SK-N-SH (cell line): ENCODE measurements at regions not wholly inside any gene's neighbourhood (a gene's known extent, or its start where the extent isn't known, plus 50 kb on each side); places are given as distances from the start of the nearest gene placed in this dataset.

ENCODE experiments used
- CTCF ChIA-PET: fragments of 300-600, 350-600 bp; formaldehyde crosslinking; extraction: SDS; loops from one replicate; lab custom pipeline; 2021; lab: Yijun Ruan, JAX
- POLR2A ChIA-PET: fragments of 350-600 bp; sonication (Branson Sonifier 250); formaldehyde crosslinking; extraction: SDS; loops from one replicate; lab custom pipeline; 2020; ENCODE audit warnings: antibody characterized with exemption, inconsistent platforms; lab: Yijun Ruan, JAX
- DNase-seq: peaks from one replicate; pipeline ENCODE4 v3.0.0; 2012
- H2AFZ ChIP-seq: fragments of 200-600 bp; sonication (generic); 2 replicates; pipeline ENCODE4 v1.8.1; 2016; ENCODE audit warnings: antibody characterized with exemption, mild to moderate bottlenecking, low read depth
- H3F3A ChIP-seq: fragments of 200-600 bp; sonication (generic); replicated peaks from 2 replicates; pipeline ENCODE3; 2016; ENCODE audit warnings: antibody characterized with exemption, mild to moderate bottlenecking; ENCODE audit not compliant: insufficient read depth
- H3K27ac ChIP-seq, 2 experiments: fragments of 200-500 bp in 1 of 2; fragments of 200-600 bp in 1 of 2; sonication (Bioruptor generic) in 1 of 2; sonication (generic), shearing (Covaris generic) in 1 of 2; 2 replicates each; pipeline versions ENCODE4 v1.5.1 to v1.6.1; 2014 to 2016; ENCODE audit warnings: low read depth in 2 of 2, inconsistent platforms in 1 of 2, low read length in 1 of 2, mild to moderate bottlenecking in 1 of 2, mixed read lengths in 1 of 2
- H3K27me3 ChIP-seq: fragments of 200-600 bp; sonication (generic), shearing (Covaris generic); 2 replicates; pipeline ENCODE4 v1.6.1; 2016; ENCODE audit warnings: mixed run types; ENCODE audit not compliant: insufficient read depth
- H3K36me3 ChIP-seq, 2 experiments: fragments of 200-500 bp in 1 of 2; fragments of 200-600 bp in 1 of 2; sonication (Bioruptor generic) in 1 of 2; sonication (generic) in 1 of 2; replicated peaks in 1 of 2; 2 replicates each; pipeline versions ENCODE3 to v1.5.1; 2014 to 2016; ENCODE audit warnings: low read length in 1 of 2, mild to moderate bottlenecking in 1 of 2; ENCODE audit not compliant: insufficient read depth in 2 of 2, control insufficient read depth in 1 of 2
- H3K4me1 ChIP-seq, 2 experiments: fragments of 200-500 bp in 1 of 2; fragments of 200-600 bp in 1 of 2; sonication (Bioruptor generic) in 1 of 2; sonication (generic), shearing (Covaris generic) in 1 of 2; 2 replicates each; pipeline versions ENCODE4 v1.5.1 to v1.6.1; 2014 to 2016; ENCODE audit warnings: low read depth in 1 of 2, low read length in 1 of 2, mixed run types in 1 of 2; ENCODE audit not compliant: insufficient read depth in 2 of 2, control insufficient read depth in 1 of 2
- H3K4me2 ChIP-seq: fragments of 200-600 bp; sonication (generic), shearing (Covaris generic); 2 replicates; pipeline ENCODE4 v1.6.1; 2017; ENCODE audit warnings: mixed run types
- H3K4me3 ChIP-seq, 2 experiments: fragments of 200-500 bp in 1 of 2; fragments of 200-600 bp in 1 of 2; sonication (Bioruptor generic) in 1 of 2; sonication (generic), shearing (Covaris generic) in 1 of 2; 2 replicates each; pipeline versions ENCODE4 v1.5.1 to v1.8.1; 2014 to 2016; ENCODE audit warnings: low read depth in 2 of 2, inconsistent platforms in 1 of 2, low read length in 1 of 2, mild to moderate bottlenecking in 1 of 2, mixed read lengths in 1 of 2, moderate library complexity in 1 of 2
- H3K79me2 ChIP-seq: fragments of 200-600 bp; sonication (generic); 2 replicates; pipeline ENCODE4 v1.8.1; 2017; ENCODE audit warnings: mild to moderate bottlenecking; ENCODE audit not compliant: insufficient read depth
- H3K9ac ChIP-seq: fragments of 200-600 bp; sonication (generic); 2 replicates; pipeline ENCODE4 v1.6.1; 2017; ENCODE audit warnings: mixed run types
- H3K9me2 ChIP-seq: fragments of 200-600 bp; sonication (generic); 2 replicates; pipeline ENCODE4 v1.6.1; 2017; ENCODE audit warnings: mixed run types
- H3K9me3 ChIP-seq: fragments of 200-600 bp; sonication (generic); 2 replicates; pipeline ENCODE4 v1.6.1; 2017; ENCODE audit warnings: mixed run types, mild to moderate bottlenecking, moderate library complexity
- H4K20me1 ChIP-seq: fragments of 200-600 bp; sonication (generic); 2 replicates; pipeline ENCODE4 v1.6.1; 2017; ENCODE audit warnings: mild to moderate bottlenecking, mixed run types; ENCODE audit not compliant: insufficient read depth
- FOXJ3 ChIP-seq: sonication (generic); formaldehyde crosslinking; IDR thresholded peaks from 2 replicates; pipeline ENCODE4 v1.5.1; 2020; ENCODE audit warnings: mild to moderate bottlenecking, missing genetic modification reagents
- GATA2 ChIP-seq: sonication (generic); formaldehyde crosslinking; IDR thresholded peaks from 2 replicates; pipeline ENCODE4 v1.5.0; 2020; ENCODE audit warnings: mild to moderate bottlenecking, missing genetic modification reagents
- IRF3 ChIP-seq: fragments of 150-350 bp; IDR thresholded peaks from 2 replicates; pipeline ENCODE4 v1.6.1; 2016; ENCODE audit warnings: mild to moderate bottlenecking, low read depth, low read length
- NFIC ChIP-seq: IDR thresholded peaks from 2 replicates; pipeline ENCODE4 v1.4.0; 2012; ENCODE audit warnings: borderline replicate concordance
- PBX3 ChIP-seq: IDR thresholded peaks from 2 replicates; pipeline ENCODE4; 2012
- POLR2AphosphoS5 ChIP-seq: IDR thresholded peaks from 2 replicates; pipeline ENCODE4 v1.6.1; 2012; ENCODE audit warnings: low read depth, low read length
- RAD21 ChIP-seq: IDR thresholded peaks from 2 replicates; pipeline ENCODE4 v1.6.1; 2012; ENCODE audit warnings: mild to moderate bottlenecking, low read length
- RCOR1 ChIP-seq: fragments of 150-350 bp; IDR thresholded peaks from 2 replicates; pipeline ENCODE4 v1.6.1; 2017; ENCODE audit warnings: antibody characterized with exemption, low read length
- TAF1 ChIP-seq: IDR thresholded peaks from 2 replicates; pipeline ENCODE4 v1.6.1; 2012; ENCODE audit warnings: low read depth, mild to moderate bottlenecking, low read length, moderate library complexity, borderline replicate concordance
- TCF12 ChIP-seq: IDR thresholded peaks from 2 replicates; pipeline ENCODE4 v1.4.0; 2012
- WGBS: methylation state at CpG from one replicate; pipeline ENCODE4 v1.1.6; 2017; ENCODE audit warnings: low lambda C conversion rate; 5-methylcytosine and 5-hydroxymethylcytosine counted together

- TF ChIP-seq IRF3 (no peak), RCOR1 (no peak), PBX3 (no peak)
Measured at GRCh38 chr9:88266416-88266815, 121.8 kb upstream of the SPIN1 start (continued).

- ChIA-PET POLR2A (no interaction called here), CTCF (no interaction called here)
- H3K9ac ChIP-seq, result no peak overlapping the region
- H3K36me3 ChIP-seq, result no peaks in the 10 kb centered on the region
- no peaks in the 10 kb centered on the region for H3K27me3 ChIP-seq
- H3K9me3 ChIP-seq, result no peaks in the 10 kb centered on the region
- H2AFZ ChIP-seq, result no peak overlapping the region
- H3K4me2 ChIP-seq, result no peak overlapping the region
- TF ChIP-seq FOXJ3 (CRISPR knock-in tag), result no peak
- no peak for TF ChIP-seq RAD21
- TF ChIP-seq GATA2, result no peak
- no peaks in the 10 kb centered on the region for H3K9me2 ChIP-seq
- H3K27ac ChIP-seq, result no peak overlapping the region
- 82% methylated on average over 3 of the region's 3 CpGs for WGBS
- no peak overlapping the region for H3K4me3 ChIP-seq
- H3K4me1 ChIP-seq, result no peaks in the 10 kb centered on the region
- H3K79me2 ChIP-seq, result no peaks in the 10 kb centered on the region
- DNase-seq, result no peak
- H4K20me1 ChIP-seq, result no peaks in the 10 kb centered on the region
- H3F3A ChIP-seq, result no peaks in the 10 kb centered on the region
Measured at GRCh38 chr9:88259001-88259400, 120.7 kb upstream of the SPATA31C2 start.

GRCh38 chr9:88258601-88259000, 120.3 kb upstream of the SPATA31C2 start:
- Histone ChIP-seq H3K4me2 (no peak overlapping the region), H3K36me3 (no peaks in the 10 kb centered on the region), H3K4me1 (no peaks in the 10 kb centered on the region), H3K4me3 (no peak overlapping the region), H4K20me1 (no peaks in the 10 kb centered on the region), H3F3A (no peaks in the 10 kb centered on the region), H3K79me2 (no peaks in the 10 kb centered on the region), H3K27ac (no peak overlapping the region), H3K9ac (no peak overlapping the region), H3K9me3 (no peaks in the 10 kb centered on the region), H3K27me3 (no peaks in the 10 kb centered on the region), H3K9me2 (no peaks in the 10 kb centered on the region), H2AFZ (no peak overlapping the region)
- POLR2A ChIA-PET, result no interaction called here
- DNase-seq, result no peak
- CTCF ChIA-PET, result no interaction called here
- no peak for TF ChIP-seq POLR2AphosphoS5
- TF ChIP-seq NFIC, result no peak
- TF ChIP-seq TAF1, result no peak
- WGBS, result 76% methylated on average over 11 of the region's 12 CpGs

- Histone ChIP-seq H3K9me2 (no peaks in the 10 kb centered on the region), H3K4me1 (no peaks in the 10 kb centered on the region), H3K36me3 (no peaks in the 10 kb centered on the region), H3K9me3 (no peaks in the 10 kb centered on the region), H3K4me3 (no peak overlapping the region), H3K4me2 (no peak overlapping the region), H2AFZ (no peak overlapping the region; the same call in 1 of the 2 replicates), H3K27ac (no peak overlapping the region), H3K79me2 (no peaks in the 10 kb centered on the region), H3K27me3 (no peaks in the 10 kb centered on the region), H3F3A (no peaks in the 10 kb centered on the region), H3K9ac (no peak overlapping the region), H4K20me1 (no peaks in the 10 kb centered on the region)
- CTCF ChIA-PET, result no interaction called here
- 6% methylated on average over 2 of the region's 2 CpGs for WGBS
- TF ChIP-seq TCF12 (peak; percentile 11; the same call in 1 of the 2 replicates), IRF3 (no peak), PBX3 (peak; percentile 51)
- POLR2A ChIA-PET, result no interaction called here
- no peak for DNase-seq
Measured at GRCh38 chr9:88258024-88258423, 119.7 kb upstream of the SPATA31C2 start.
